ENCODE measurements at regions not wholly inside any gene's neighbourhood (a gene's known extent, or its start where the extent isn't known, plus 50 kb on each side); places are given as distances from the start of the nearest gene placed in this dataset.

DNA sequence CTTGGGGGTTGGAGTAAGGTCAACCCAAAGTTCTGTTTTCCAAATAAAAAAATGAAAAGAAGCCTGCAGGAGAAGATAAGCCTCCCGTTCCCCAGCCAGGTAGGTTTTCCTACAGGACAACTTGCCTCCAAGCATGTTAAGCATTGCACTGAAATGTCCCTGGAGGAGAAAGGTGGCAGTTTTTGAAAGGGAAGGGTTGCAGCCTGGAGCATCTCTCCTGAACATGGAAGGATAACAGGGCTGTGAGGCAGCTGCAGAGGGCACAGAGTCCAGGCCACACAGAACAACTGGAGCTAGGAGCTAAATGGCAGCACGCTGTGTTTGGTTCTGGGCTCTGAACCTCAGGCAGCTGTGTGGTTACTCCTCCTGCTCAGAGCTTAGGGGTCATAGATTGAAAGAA, 452.9 kb downstream of the TCERG1L start:
- no peak overlapping the region for H3K9ac ChIP-seq (ENCODE audit: low read length)
- H3K27me3 ChIP-seq (ENCODE audit: control insufficient read depth in 1 of 2, insufficient read depth in 1 of 2, low read length in 2 of 2) = no peaks in the 10 kb centered on the region
- H3K9me3 ChIP-seq (ENCODE audit: control insufficient read depth, low read length) = peaks cover 29% of the 10 kb centered on the region
- H4K91ac ChIP-seq (ENCODE audit: low read length) = no peak overlapping the region
- WGBS = 81% methylated on average over 2 of the region's 2 CpGs
- H2BK5ac ChIP-seq (ENCODE audit: low read depth, low read length, poor library complexity, severe bottlenecking) = no peak overlapping the region
- H3K36me3 ChIP-seq (ENCODE audit: control insufficient read depth in 1 of 2, insufficient read depth in 2 of 2, low read depth in 1 of 2, low read length in 2 of 2) = no peaks in the 10 kb centered on the region
- no peak overlapping the region for H2BK120ac ChIP-seq (ENCODE audit: low read depth, low read length)
- H3K18ac ChIP-seq (ENCODE audit: low read depth in 1 of 2, low read length in 2 of 2) = no peak overlapping the region
- no peak overlapping the region for H3K4me3 ChIP-seq (ENCODE audit: insufficient read depth in 1 of 2, low read depth in 1 of 2, low read length in 2 of 2)
- H3K79me1 ChIP-seq (replicated peaks; ENCODE audit: low read length, poor library complexity, severe bottlenecking) = no peaks in the 10 kb centered on the region
- no peak overlapping the region for H3K14ac ChIP-seq (ENCODE audit: low read length in 2 of 2)
- no peak overlapping the region for H4K8ac ChIP-seq (ENCODE audit: low read length)
- H3K27ac ChIP-seq (ENCODE audit: low read length, poor library complexity, severe bottlenecking) = no peak overlapping the region
- no peak overlapping the region for H2AFZ ChIP-seq (ENCODE audit: low read depth, low read length)
- no peak overlapping the region for H2BK15ac ChIP-seq (ENCODE audit: low read depth, poor library complexity, severe bottlenecking)
- DNase-seq = no peak
- H2AK5ac ChIP-seq (ENCODE audit: low read length, severe bottlenecking) = no peak overlapping the region
- no peak overlapping the region for H2BK12ac ChIP-seq (ENCODE audit: low read length in 2 of 2)
- H3K4me2 ChIP-seq (ENCODE audit: low read length, poor library complexity, severe bottlenecking) = no peak overlapping the region
- no peak overlapping the region for H3K23ac ChIP-seq (ENCODE audit: low read length in 2 of 2)
- H3K4me1 ChIP-seq (ENCODE audit: control insufficient read depth, insufficient read depth, low read depth, low read length) = no peaks in the 10 kb centered on the region
- H3K4ac ChIP-seq (ENCODE audit: low read depth in 1 of 2, low read length in 2 of 2) = no peak overlapping the region

- no peak overlapping the region for H2BK120ac ChIP-seq (ENCODE audit: low read depth, low read length)
- H2BK12ac ChIP-seq (ENCODE audit: low read length in 2 of 2) = no peak overlapping the region
- H3K9me3 ChIP-seq (ENCODE audit: control insufficient read depth, low read length) = peaks cover 21% of the 10 kb centered on the region
- no peak overlapping the region for H4K91ac ChIP-seq (ENCODE audit: low read length)
- H3K27ac ChIP-seq (ENCODE audit: low read length, poor library complexity, severe bottlenecking) = no peak overlapping the region
- no peak overlapping the region for H2BK15ac ChIP-seq (ENCODE audit: low read depth, poor library complexity, severe bottlenecking)
- H3K4ac ChIP-seq (ENCODE audit: low read depth in 1 of 2, low read length in 2 of 2) = no peak overlapping the region
- H2AK5ac ChIP-seq (ENCODE audit: low read length, severe bottlenecking) = no peak overlapping the region
- H3K27me3 ChIP-seq (ENCODE audit: control insufficient read depth in 1 of 2, insufficient read depth in 1 of 2, low read length in 2 of 2) = no peaks in the 10 kb centered on the region
- H3K4me2 ChIP-seq (ENCODE audit: low read length, poor library complexity, severe bottlenecking) = no peak overlapping the region
- no peak overlapping the region for H3K9ac ChIP-seq (ENCODE audit: low read length)
- no peak for DNase-seq
- 76% methylated on average over 5 of the region's 6 CpGs for WGBS
- H4K8ac ChIP-seq (ENCODE audit: low read length) = no peak overlapping the region
- no peak overlapping the region for H2AFZ ChIP-seq (ENCODE audit: low read depth, low read length)
- H3K14ac ChIP-seq (ENCODE audit: low read length in 2 of 2) = no peak overlapping the region
- H3K18ac ChIP-seq (ENCODE audit: low read depth in 1 of 2, low read length in 2 of 2) = no peak overlapping the region
- no peak overlapping the region for H3K23ac ChIP-seq (ENCODE audit: low read length in 2 of 2)
- H3K36me3 ChIP-seq (ENCODE audit: control insufficient read depth in 1 of 2, insufficient read depth in 2 of 2, low read depth in 1 of 2, low read length in 2 of 2) = no peaks in the 10 kb centered on the region
- no peaks in the 10 kb centered on the region for H3K4me1 ChIP-seq (ENCODE audit: control insufficient read depth, insufficient read depth, low read depth, low read length)
- no peak overlapping the region for H3K4me3 ChIP-seq (ENCODE audit: insufficient read depth in 1 of 2, low read depth in 1 of 2, low read length in 2 of 2)
- H3K79me1 ChIP-seq (replicated peaks; ENCODE audit: low read length, poor library complexity, severe bottlenecking) = no peaks in the 10 kb centered on the region
- no peak overlapping the region for H2BK5ac ChIP-seq (ENCODE audit: low read depth, low read length, poor library complexity, severe bottlenecking)
Measured at GRCh38 chr10:130859427-130859826, 452.1 kb downstream of the TCERG1L start.

DNA sequence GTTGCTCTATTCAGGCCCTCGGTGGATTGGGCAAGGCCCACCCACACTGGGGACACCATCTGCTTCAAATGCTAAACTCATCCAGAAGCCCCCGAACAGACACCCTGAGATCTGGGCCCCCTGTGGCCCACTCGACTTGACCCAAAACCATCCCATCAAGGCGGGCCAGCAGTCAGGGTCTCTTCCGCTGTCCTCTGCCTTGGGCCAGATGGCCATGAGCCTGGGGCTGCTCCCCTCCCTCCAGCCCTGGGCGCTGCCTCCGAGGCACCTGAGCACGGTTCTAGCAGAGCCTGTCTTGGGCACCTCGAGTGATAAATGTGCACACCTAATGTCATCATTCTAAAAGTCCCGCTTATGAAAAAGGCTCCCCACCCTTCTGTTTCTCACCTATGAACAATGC, 449.4 kb downstream of the TCERG1L start:
- Histone ChIP-seq H2BK5ac (ENCODE audit: low read depth, low read length, poor library complexity, severe bottlenecking) (no peak overlapping the region), H3K14ac (ENCODE audit: low read length in 2 of 2) (no peak overlapping the region), H3K4me1 (ENCODE audit: control insufficient read depth, insufficient read depth, low read depth, low read length) (no peaks in the 10 kb centered on the region), H3K27ac (ENCODE audit: low read length, poor library complexity, severe bottlenecking) (no peak overlapping the region), H3K4ac (ENCODE audit: low read depth in 1 of 2, low read length in 2 of 2) (no peak overlapping the region), H3K4me3 (ENCODE audit: insufficient read depth in 1 of 2, low read depth in 1 of 2, low read length in 2 of 2) (no peak overlapping the region), H3K9me3 (ENCODE audit: control insufficient read depth, low read length) (peaks cover 2% of the 10 kb centered on the region), H4K8ac (ENCODE audit: low read length) (no peak overlapping the region), H2BK120ac (ENCODE audit: low read depth, low read length) (no peak overlapping the region), H3K9ac (ENCODE audit: low read length) (no peak overlapping the region), H3K4me2 (ENCODE audit: low read length, poor library complexity, severe bottlenecking) (no peak overlapping the region), H2BK12ac (ENCODE audit: low read length in 2 of 2) (no peak overlapping the region), H3K18ac (ENCODE audit: low read depth in 1 of 2, low read length in 2 of 2) (no peak overlapping the region), H4K91ac (ENCODE audit: low read length) (no peak overlapping the region), H3K27me3 (ENCODE audit: control insufficient read depth in 1 of 2, insufficient read depth in 1 of 2, low read length in 2 of 2) (no peaks in the 10 kb centered on the region), H3K23ac (ENCODE audit: low read length in 2 of 2) (no peak overlapping the region), H3K36me3 (ENCODE audit: control insufficient read depth in 1 of 2, insufficient read depth in 2 of 2, low read depth in 1 of 2, low read length in 2 of 2) (no peaks in the 10 kb centered on the region), H2AFZ (ENCODE audit: low read depth, low read length) (no peak overlapping the region), H2BK15ac (ENCODE audit: low read depth, poor library complexity, severe bottlenecking) (no peak overlapping the region), H2AK5ac (ENCODE audit: low read length, severe bottlenecking) (no peak overlapping the region), H3K79me1 (replicated peaks; ENCODE audit: low read length, poor library complexity, severe bottlenecking) (no peaks in the 10 kb centered on the region)
- DNase-seq = no peak
- WGBS = 88% methylated on average over 8 of the region's 10 CpGs

DNA sequence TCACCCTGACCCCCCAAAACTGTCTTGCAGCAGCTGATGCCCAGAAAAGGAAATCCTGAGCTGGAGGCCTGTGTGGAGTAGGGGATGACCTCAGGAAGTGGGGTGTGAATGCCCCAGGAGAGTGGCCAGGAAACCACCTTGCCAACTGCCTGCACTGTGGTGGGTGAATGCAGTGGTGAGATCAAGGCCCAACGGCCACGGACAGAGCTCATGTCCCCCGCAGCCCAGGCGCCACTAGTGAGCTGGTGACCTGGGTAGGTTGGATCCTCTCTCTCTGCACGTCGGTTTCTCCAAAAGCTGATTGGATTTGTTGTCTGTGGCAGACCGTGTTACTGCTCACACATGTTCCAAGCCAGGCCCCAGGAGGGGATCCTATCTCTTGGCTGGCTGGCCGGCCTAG, 448.9 kb downstream of the TCERG1L start:
- H4K8ac ChIP-seq (ENCODE audit: low read length) = no peak overlapping the region
- no peak overlapping the region for H4K91ac ChIP-seq (ENCODE audit: low read length)
- no peak overlapping the region for H3K23ac ChIP-seq (ENCODE audit: low read length in 2 of 2)
- H2BK120ac ChIP-seq (ENCODE audit: low read depth, low read length) = no peak overlapping the region
- no peak overlapping the region for H3K27ac ChIP-seq (ENCODE audit: low read length, poor library complexity, severe bottlenecking)
- H3K4me3 ChIP-seq (ENCODE audit: insufficient read depth in 1 of 2, low read depth in 1 of 2, low read length in 2 of 2) = no peak overlapping the region
- H2BK12ac ChIP-seq (ENCODE audit: low read length in 2 of 2) = no peak overlapping the region
- no peak overlapping the region for H3K14ac ChIP-seq (ENCODE audit: low read length in 2 of 2)
- H2BK15ac ChIP-seq (ENCODE audit: low read depth, poor library complexity, severe bottlenecking) = no peak overlapping the region
- no peak overlapping the region for H2BK5ac ChIP-seq (ENCODE audit: low read depth, low read length, poor library complexity, severe bottlenecking)
- H3K9ac ChIP-seq (ENCODE audit: low read length) = no peak overlapping the region
- no peak overlapping the region for H3K18ac ChIP-seq (ENCODE audit: low read depth in 1 of 2, low read length in 2 of 2)
- no peaks in the 10 kb centered on the region for H3K27me3 ChIP-seq (ENCODE audit: control insufficient read depth in 1 of 2, insufficient read depth in 1 of 2, low read length in 2 of 2)
- no peak overlapping the region for H2AK5ac ChIP-seq (ENCODE audit: low read length, severe bottlenecking)
- H3K4me1 ChIP-seq (ENCODE audit: control insufficient read depth, insufficient read depth, low read depth, low read length) = no peaks in the 10 kb centered on the region
- no peak overlapping the region for H2AFZ ChIP-seq (ENCODE audit: low read depth, low read length)
- no peaks in the 10 kb centered on the region for H3K36me3 ChIP-seq (ENCODE audit: control insufficient read depth in 1 of 2, insufficient read depth in 2 of 2, low read depth in 1 of 2, low read length in 2 of 2)
- WGBS = 85% methylated on average over 8 of the region's 8 CpGs
- H3K79me1 ChIP-seq (replicated peaks; ENCODE audit: low read length, poor library complexity, severe bottlenecking) = no peaks in the 10 kb centered on the region
- H3K9me3 ChIP-seq (ENCODE audit: control insufficient read depth, low read length) = peaks cover 2% of the 10 kb centered on the region
- no peak overlapping the region for H3K4ac ChIP-seq (ENCODE audit: low read depth in 1 of 2, low read length in 2 of 2)
- DNase-seq = no peak
- no peak overlapping the region for H3K4me2 ChIP-seq (ENCODE audit: low read length, poor library complexity, severe bottlenecking)
